GM12872 (cell line): ENCODE measurements at regions not wholly inside any gene's neighbourhood (a gene's known extent, or its start where the extent isn't known, plus 50 kb on each side); places are given as distances from the start of the nearest gene placed in this dataset.

Experiments used
- TF ChIP-seq, protein P1 (sequence below): IDR thresholded peaks from 3 replicates; pipeline ENCODE4 v1.5.1; 2011; ENCODE audit warnings: low read depth, mild to moderate bottlenecking, low read length, moderate library complexity; ENCODE audit not compliant: insufficient read depth

DNA sequence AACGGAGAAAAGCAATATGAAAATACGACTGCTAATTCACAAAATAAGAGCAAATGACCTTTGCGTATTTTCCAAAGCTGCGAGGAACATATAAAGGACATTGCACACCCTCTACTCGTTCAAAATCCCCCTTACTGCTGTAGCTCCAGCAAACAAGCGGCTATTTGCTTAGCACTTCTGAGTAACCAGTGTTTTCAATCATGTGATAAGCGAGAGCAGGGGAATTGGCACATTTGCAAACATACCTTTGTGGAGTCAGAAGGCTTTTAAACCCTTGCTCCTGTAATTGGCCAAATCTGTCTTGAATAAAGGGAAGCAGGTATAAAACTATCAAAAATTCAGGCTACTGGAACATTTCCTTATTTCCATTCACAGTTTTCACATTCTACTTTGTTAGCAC is 610.2 kb downstream of the UBE2NL start:
- TF ChIP-seq, protein P1, sequence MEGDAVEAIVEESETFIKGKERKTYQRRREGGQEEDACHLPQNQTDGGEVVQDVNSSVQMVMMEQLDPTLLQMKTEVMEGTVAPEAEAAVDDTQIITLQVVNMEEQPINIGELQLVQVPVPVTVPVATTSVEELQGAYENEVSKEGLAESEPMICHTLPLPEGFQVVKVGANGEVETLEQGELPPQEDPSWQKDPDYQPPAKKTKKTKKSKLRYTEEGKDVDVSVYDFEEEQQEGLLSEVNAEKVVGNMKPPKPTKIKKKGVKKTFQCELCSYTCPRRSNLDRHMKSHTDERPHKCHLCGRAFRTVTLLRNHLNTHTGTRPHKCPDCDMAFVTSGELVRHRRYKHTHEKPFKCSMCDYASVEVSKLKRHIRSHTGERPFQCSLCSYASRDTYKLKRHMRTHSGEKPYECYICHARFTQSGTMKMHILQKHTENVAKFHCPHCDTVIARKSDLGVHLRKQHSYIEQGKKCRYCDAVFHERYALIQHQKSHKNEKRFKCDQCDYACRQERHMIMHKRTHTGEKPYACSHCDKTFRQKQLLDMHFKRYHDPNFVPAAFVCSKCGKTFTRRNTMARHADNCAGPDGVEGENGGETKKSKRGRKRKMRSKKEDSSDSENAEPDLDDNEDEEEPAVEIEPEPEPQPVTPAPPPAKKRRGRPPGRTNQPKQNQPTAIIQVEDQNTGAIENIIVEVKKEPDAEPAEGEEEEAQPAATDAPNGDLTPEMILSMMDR: no peak

DNA sequence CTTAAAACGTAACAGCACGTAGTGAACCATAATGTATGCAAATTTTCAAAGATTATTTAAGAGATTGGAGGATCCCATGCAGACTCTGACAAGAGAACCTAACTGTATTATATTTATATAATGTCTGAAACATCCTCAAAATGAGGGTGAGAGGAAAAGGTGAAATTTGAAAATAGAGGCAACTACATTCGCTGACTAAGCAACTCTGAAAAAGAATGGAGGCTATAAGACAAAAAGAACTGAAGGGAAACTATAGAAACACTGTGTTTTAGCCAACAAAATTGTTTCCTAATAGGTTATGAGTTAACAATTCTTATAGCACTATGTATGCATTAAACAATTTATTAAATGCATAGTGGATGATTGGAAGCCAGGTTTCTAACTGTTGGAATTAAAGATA is 648.0 kb downstream of the UBE2NL start:
- TF ChIP-seq, protein P1: no peak

DNA sequence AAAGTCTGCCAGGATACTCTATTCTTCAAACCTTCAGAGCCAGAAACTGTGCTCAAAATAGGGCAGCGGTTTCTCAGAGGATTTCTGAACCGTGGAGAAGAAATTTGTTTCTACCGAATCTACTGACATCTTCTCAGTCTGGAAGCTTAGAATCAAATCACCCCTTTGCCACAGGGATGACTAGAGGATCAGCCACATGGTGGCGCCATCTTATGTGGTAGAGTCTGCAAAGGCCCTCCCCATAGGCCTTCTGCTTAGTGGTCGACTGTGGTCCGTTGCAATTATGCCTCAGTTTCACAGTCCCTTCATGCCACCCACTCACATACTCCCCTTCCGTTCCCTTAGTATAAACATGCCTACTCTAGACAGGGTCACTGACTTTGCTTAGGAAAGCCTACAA is 680.7 kb upstream of the SPANXN1 start:
- TF ChIP-seq, protein P1: peak; percentile 2; the same call in 1 of the 3 replicates

DNA sequence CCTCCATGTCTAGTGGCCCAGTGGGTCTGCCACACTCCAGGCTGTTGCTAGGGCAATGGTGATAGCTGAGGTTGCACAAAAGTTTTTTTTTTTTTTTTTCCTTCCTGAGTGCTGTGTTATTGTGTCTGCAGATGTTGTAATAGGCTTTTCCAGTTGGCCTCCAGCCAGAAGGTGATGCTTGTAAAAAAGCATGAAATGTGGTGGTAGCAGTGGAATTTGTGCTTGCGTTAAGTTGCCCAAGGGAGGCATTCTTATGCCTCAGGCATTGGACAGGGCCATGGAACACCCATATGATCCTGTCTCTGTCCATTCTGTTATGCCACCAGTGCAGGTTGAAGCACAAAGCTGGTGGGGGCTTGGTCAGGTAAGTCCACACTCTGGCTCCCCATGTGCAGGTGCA is 660.5 kb upstream of the SPANXN1 start:
- TF ChIP-seq, protein P1: no peak

DNA sequence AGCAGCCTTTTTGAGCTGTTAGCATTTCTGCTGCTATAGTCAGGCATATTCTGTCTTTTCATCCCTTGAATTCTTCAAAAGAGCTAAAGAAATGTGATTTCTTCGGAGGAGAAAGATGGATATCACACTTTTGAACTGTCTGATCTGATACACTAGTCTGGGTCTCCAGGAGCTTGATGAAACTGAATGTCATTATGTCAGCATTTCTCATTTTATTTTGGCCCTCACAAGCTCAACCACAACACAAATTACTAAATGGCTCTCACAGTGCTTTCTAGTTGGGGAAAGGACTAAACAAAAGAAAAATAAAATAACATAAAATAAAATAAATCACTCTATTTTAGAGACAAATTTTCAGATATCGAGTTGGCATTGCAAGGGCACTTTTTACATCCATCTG is 655.3 kb upstream of the SPANXN1 start:
- TF ChIP-seq, protein P1: no peak

DNA sequence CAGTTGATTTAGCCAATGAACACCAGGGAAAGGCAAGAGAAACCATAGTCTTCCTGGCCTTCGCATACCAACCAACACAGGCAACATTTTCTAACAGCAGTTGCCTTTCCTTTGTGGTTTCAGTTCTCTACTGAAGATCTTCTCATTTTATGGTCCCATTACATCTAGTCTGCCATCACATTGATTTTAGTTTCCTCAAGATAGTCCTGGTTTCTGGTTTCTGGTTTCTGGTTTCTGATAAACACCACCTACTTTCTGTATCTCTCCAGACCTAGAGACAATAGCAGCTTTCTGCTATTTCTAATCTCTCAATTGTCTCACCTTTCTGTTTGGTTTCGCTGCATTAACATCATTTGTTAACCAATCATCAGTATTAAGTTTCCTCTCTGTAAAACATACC is 646.3 kb upstream of the SPANXN1 start:
- TF ChIP-seq, protein P1: no peak

DNA sequence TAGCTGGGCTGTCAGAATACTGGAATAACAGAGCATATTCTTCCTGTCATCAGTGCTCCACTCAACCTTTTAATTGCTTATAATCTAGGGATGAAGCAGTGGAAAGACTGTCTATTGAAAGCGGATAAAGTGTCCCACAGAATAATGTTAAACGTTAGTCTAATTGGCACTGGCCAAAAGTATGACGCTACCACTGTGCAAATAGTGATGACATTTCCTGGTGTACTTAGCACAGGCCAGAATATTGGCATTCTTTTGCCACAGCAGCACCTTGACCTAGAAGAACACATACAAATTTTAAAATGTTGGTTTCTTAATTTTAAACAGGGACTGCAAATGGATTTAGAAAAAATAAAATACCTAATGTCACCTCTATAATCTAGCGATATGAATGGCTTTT is 635.2 kb upstream of the SPANXN1 start:
- TF ChIP-seq, protein P1: no peak

DNA sequence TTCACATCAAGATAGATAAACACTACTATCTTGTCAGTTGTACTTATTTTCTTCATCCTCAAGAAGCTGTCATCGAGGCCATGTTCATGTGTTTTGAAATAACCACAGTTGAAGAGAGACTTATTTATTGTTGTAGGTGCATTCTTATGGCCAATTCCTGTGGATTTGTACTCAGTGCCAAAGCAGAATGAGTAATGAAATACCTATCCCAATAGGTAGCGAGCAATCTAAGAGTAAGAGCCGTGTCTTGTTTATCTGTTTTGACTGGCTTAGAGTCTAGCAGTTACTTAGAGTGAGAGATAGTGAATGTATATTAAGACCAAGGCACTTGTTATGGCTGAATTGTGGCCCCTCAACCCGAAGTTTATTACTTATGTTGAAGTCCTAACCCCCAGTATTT is 631.0 kb upstream of the SPANXN1 start:
- TF ChIP-seq, protein P1: no peak
